HL-60 (cell line): ENCODE measurements at regions not wholly inside any gene's neighbourhood (a gene's known extent, or its start where the extent isn't known, plus 50 kb on each side); places are given as distances from the start of the nearest gene placed in this dataset.

Source experiments
- CTCF ChIP-seq: IDR thresholded peaks from one replicate; pipeline ENCODE4 v1.5.1; 2011; ENCODE audit warnings: low read length, control low read depth, inconsistent platforms; ENCODE audit not compliant: insufficient read depth
- POLR2AphosphoS5 ChIP-seq: IDR thresholded peaks from 2 replicates; pipeline ENCODE4 v1.6.1; 2012; ENCODE audit warnings: low read depth
- SPI1 ChIP-seq: IDR thresholded peaks from 2 replicates; pipeline ENCODE4 v1.6.1; 2012; ENCODE audit warnings: low read depth, mild to moderate bottlenecking, borderline replicate concordance

GRCh38 chr12:67420506-67420905, 151.3 kb downstream of the CAND1 start:
- TF ChIP-seq CTCF (no peak), POLR2AphosphoS5 (no peak), SPI1 (no peak)
